GM12891 (cell line): ENCODE measurements at regions not wholly inside any gene's neighbourhood (a gene's known extent, or its start where the extent isn't known, plus 50 kb on each side); places are given as distances from the start of the nearest gene placed in this dataset.

ENCODE experiments used
- PAX5 ChIP-seq: IDR thresholded peaks from 2 replicates; pipeline ENCODE4 v1.6.1; 2011; ENCODE audit warnings: low read length, moderate library complexity, mild to moderate bottlenecking; ENCODE audit not compliant: insufficient read depth, severe bottlenecking
- POLR2A ChIP-seq: IDR thresholded peaks from 2 replicates; pipeline ENCODE4 v1.6.1; 2011; ENCODE audit warnings: low read depth, low read length, control low read depth
- POLR2AphosphoS5 ChIP-seq: IDR thresholded peaks from 2 replicates; pipeline ENCODE4 v1.6.1; 2011; ENCODE audit warnings: low read depth, low read length, control low read depth
- TAF1 ChIP-seq: IDR thresholded peaks from 2 replicates; pipeline ENCODE4 v1.6.1; 2011; ENCODE audit warnings: low read depth, low read length, control low read depth

GRCh38 chr12:126218697-126219096, 1153.5 kb downstream of the AACS start:
- TF ChIP-seq POLR2A (no peak), POLR2AphosphoS5 (no peak), PAX5 (no peak), TAF1 (no peak)
